ENCODE measurements at regions not wholly inside any gene's neighbourhood (a gene's known extent, or its start where the extent isn't known, plus 50 kb on each side); places are given as distances from the start of the nearest gene placed in this dataset.
A peak's percentile ranks its signal among the peaks of the same experiment; 100 is the strongest.

DNA sequence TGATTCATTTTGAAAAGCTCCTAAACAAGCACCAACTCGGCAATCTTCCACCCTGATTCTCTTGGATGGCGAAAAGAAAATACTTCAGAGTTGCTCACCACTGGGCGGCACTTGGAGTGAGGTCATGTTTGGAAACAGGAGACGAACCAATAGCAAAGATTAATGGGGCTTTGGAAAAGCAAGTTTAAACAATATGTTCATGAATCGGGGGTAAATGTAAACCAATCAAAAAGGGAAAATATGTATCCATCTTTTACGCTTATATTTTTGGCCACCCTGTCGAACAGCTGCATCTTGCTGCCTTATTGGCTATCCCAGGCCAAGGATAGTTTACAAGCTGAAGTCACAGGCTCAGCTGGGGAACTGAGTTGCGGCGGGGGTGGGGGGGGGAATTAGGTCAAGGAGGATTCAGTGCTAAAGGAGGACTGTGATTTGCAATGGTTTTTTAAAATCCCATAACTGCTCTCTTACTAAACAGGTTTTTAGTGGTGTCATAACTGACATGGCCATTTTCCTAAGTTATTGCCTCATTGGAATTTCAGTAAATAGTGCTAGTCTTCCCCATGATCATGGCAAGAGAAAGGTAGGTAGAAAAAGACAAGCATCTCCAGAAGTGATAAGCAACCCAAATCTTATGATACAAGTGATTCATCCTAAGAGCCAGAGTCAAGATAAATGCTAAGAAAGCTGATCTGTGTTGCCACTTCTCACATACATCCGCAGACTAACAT is 210.6 kb downstream of the PHLDA1 start:
- TF ChIP-seq, protein P1, sequence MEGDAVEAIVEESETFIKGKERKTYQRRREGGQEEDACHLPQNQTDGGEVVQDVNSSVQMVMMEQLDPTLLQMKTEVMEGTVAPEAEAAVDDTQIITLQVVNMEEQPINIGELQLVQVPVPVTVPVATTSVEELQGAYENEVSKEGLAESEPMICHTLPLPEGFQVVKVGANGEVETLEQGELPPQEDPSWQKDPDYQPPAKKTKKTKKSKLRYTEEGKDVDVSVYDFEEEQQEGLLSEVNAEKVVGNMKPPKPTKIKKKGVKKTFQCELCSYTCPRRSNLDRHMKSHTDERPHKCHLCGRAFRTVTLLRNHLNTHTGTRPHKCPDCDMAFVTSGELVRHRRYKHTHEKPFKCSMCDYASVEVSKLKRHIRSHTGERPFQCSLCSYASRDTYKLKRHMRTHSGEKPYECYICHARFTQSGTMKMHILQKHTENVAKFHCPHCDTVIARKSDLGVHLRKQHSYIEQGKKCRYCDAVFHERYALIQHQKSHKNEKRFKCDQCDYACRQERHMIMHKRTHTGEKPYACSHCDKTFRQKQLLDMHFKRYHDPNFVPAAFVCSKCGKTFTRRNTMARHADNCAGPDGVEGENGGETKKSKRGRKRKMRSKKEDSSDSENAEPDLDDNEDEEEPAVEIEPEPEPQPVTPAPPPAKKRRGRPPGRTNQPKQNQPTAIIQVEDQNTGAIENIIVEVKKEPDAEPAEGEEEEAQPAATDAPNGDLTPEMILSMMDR (IDR thresholded peaks at IDR 0.05), result no peak
- TF ChIP-seq POLR2A (IDR thresholded peaks at IDR 0.05) (no peak), POLR2AphosphoS5 (IDR thresholded peaks at IDR 0.05) (no peak)
- intact Hi-C loops (cut with DNase I; ENCODE audit: low total_unique reads), result no loop called here
- H3K9me3 ChIP-seq, result no peaks in the 10 kb centered on the region
- H3K4me3 ChIP-seq, result no peak overlapping the region
- no peak for DNase-seq (ENCODE audit: low spot score in 2 of 2)
- H3K27ac ChIP-seq, result peak overlapping the region in 1 of 2 donors; percentile 56
- no peaks in the 10 kb centered on the region for H3K4me1 ChIP-seq
- no peaks in the 10 kb centered on the region for H3K27me3 ChIP-seq
- no peaks in the 10 kb centered on the region for H3K36me3 ChIP-seq

DNA sequence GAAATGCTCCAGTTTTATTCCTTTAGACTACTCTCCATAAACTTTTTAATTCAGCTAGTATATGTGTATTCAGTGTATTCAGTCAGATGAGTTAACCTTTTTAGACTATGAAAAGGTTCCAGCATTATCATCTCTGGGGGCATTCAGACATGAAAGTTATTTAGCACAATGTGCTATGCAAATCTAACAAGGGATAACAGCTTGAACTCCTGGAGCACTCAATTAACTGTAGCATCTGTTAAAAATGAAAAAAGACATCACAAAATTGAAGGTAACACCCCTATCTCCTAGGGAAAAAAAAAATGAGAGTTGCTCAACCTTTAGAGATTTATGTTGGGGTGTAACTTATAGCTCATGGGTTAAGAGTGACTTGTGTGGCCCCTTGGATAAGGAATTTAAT is 211.5 kb downstream of the PHLDA1 start:
- no peaks in the 10 kb centered on the region for H3K4me1 ChIP-seq
- intact Hi-C loops (cut with DNase I; ENCODE audit: low total_unique reads), result no loop called here
- TF ChIP-seq, protein P1 (IDR thresholded peaks at IDR 0.05), result no peak
- TF ChIP-seq POLR2AphosphoS5 (IDR thresholded peaks at IDR 0.05), result no peak
- no peak for TF ChIP-seq POLR2A (IDR thresholded peaks at IDR 0.05)
- DNase-seq (ENCODE audit: low spot score in 2 of 2), result no peak
- no peak overlapping the region for H3K4me3 ChIP-seq
- no peaks in the 10 kb centered on the region for H3K36me3 ChIP-seq
- H3K9me3 ChIP-seq, result no peaks in the 10 kb centered on the region
- no peak overlapping the region for H3K27ac ChIP-seq
- no peaks in the 10 kb centered on the region for H3K27me3 ChIP-seq

- no peaks in the 10 kb centered on the region for H3K27me3 ChIP-seq
- H3K36me3 ChIP-seq, result no peaks in the 10 kb centered on the region
- no peaks in the 10 kb centered on the region for H3K9me3 ChIP-seq
- DNase-seq (ENCODE audit: low spot score in 2 of 2), result no peak
- intact Hi-C loops (cut with DNase I; ENCODE audit: low total_unique reads), result no loop called here
- no peak for TF ChIP-seq POLR2AphosphoS5 (IDR thresholded peaks at IDR 0.05)
- no peak for TF ChIP-seq POLR2A (IDR thresholded peaks at IDR 0.05)
- TF ChIP-seq, protein P1 (IDR thresholded peaks at IDR 0.05), result no peak
- no peak overlapping the region for H3K4me3 ChIP-seq
- no peak overlapping the region for H3K27ac ChIP-seq
- H3K4me1 ChIP-seq, result no peaks in the 10 kb centered on the region
Measured at GRCh38 chr12:75819512-75819911, 212.1 kb downstream of the PHLDA1 start.

DNA sequence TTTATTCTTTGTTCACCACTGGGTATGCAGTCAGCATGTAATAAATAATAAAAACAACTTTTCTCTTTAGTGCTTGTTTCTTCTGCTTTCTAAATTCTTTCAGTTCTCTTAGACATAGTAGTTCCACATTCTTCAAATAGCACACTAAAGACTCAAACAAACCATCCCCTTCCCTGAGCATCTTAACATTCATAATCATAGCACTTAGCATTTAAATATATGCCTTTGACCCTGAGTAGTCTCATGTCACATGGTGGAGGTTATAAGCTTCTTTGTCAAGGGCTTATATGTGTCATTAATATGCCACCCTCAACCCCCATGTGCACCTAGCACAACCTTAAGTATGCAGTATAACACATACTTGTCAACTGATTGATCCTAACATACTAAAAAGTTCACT is 212.7 kb downstream of the PHLDA1 start:
- Histone ChIP-seq H3K9me3 (no peaks in the 10 kb centered on the region), H3K4me3 (no peak overlapping the region), H3K4me1 (no peaks in the 10 kb centered on the region), H3K36me3 (no peaks in the 10 kb centered on the region), H3K27me3 (no peaks in the 10 kb centered on the region), H3K27ac (no peak overlapping the region)
- TF ChIP-seq POLR2A (IDR thresholded peaks at IDR 0.05), result no peak
- TF ChIP-seq, protein P1 (IDR thresholded peaks at IDR 0.05), result no peak
- no peak for TF ChIP-seq POLR2AphosphoS5 (IDR thresholded peaks at IDR 0.05)
- DNase-seq (ENCODE audit: low spot score in 2 of 2), result no peak
- intact Hi-C loops (cut with DNase I; ENCODE audit: low total_unique reads), result no loop called here

DNA sequence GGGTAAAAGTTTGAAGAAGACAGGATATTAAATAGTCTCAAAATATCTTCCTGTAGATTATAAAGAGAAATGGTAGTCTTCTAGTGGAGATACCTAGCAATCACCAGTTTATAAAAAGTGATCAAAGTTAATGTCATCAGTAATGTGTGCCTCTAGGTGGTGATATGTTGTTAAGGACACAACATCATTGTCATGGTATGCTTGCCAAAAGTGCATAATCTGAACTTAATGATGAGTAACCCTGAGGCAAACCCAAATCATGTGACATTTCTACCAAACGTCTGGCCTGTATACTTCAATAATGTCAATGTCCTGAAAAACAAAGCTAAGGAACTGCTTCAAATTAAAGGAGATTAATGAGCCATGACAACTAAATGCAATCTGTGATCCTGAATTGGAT is 214.7 kb downstream of the PHLDA1 start:
- intact Hi-C loops (cut with DNase I; ENCODE audit: low total_unique reads), result no loop called here
- H3K9me3 ChIP-seq, result no peaks in the 10 kb centered on the region
- no peak overlapping the region for H3K27ac ChIP-seq
- DNase-seq (ENCODE audit: low spot score in 2 of 2), result no peak
- no peak overlapping the region for H3K4me3 ChIP-seq
- no peaks in the 10 kb centered on the region for H3K36me3 ChIP-seq
- TF ChIP-seq, protein P1 (IDR thresholded peaks at IDR 0.05), result no peak
- TF ChIP-seq POLR2AphosphoS5 (IDR thresholded peaks at IDR 0.05) (no peak), POLR2A (IDR thresholded peaks at IDR 0.05) (no peak)
- H3K4me1 ChIP-seq, result no peaks in the 10 kb centered on the region
- no peaks in the 10 kb centered on the region for H3K27me3 ChIP-seq

Data from breast epithelium (tissue), 4 donors.